HepG2 (cell line): ENCODE measurements at regions not wholly inside any gene's neighbourhood (a gene's known extent, or its start where the extent isn't known, plus 50 kb on each side); places are given as distances from the start of the nearest gene placed in this dataset.

Experiments used
- ATAC-seq: fragments of 200-7000 bp; cut with Tn5 transposase; 3 replicates; pipeline ENCODE4 v1.9.1; 2020; ENCODE audit warnings: mild to moderate bottlenecking, moderate library complexity
- BruUV-seq: library from RNA; stranded (reverse); fragments of 400-500 nt; replicated peaks from 2 replicates; lab custom pipeline; 2021; lab: Mats Ljungman, UMichigan
- CTCF ChIA-PET: fragments of 300-600 bp; formaldehyde crosslinking; extraction: SDS; loops from one replicate; lab custom pipeline; 2021; ENCODE audit warnings: low total read pairs, inconsistent platforms, low intra/inter-chr PET ratio; lab: Yijun Ruan, JAX
- POLR2A ChIA-PET: fragments of 350-600 bp; sonication (Branson Sonifier 250); formaldehyde crosslinking; loops from one replicate; lab custom pipeline; 2020; ENCODE audit warnings: antibody characterized with exemption, inconsistent platforms; lab: Yijun Ruan, JAX
- DNase-seq: peaks from one replicate; pipeline ENCODE4 v3.0.0-alpha.2; 2015; ENCODE audit warnings: low spot score
- FAIRE-seq: peaks from 3 replicates; lab custom pipeline; 2011; peaks lifted over from hg19 to GRCh38; lab: Jason Lieb, UNC
- H2AFZ ChIP-seq: one replicate; pipeline ENCODE4 v1.6.1; 2011; ENCODE audit warnings: low read length, inconsistent platforms
- H3K27ac ChIP-seq: fragments of 300-600 bp; 3 replicates; pipeline ENCODE4 v1.8.0; 2011; ENCODE audit warnings: mixed run types, mild to moderate bottlenecking, mixed read lengths, low read length, inconsistent platforms; ENCODE audit not compliant: insufficient read depth; ENCODE audit errors: extremely low read length
- H3K27me3 ChIP-seq, 2 experiments: fragments of 200-600 bp in 1 of 2; 2 replicates in 1 of 2; 3 replicates in 1 of 2; pipeline versions ENCODE4 v1.6.0 to v1.8.0; 2011; ENCODE audit warnings: low read length in 2 of 2, mild to moderate bottlenecking in 2 of 2, moderate library complexity in 2 of 2, inconsistent platforms in 1 of 2; ENCODE audit not compliant: insufficient read depth in 2 of 2, control insufficient read depth in 1 of 2
- H3K36me3 ChIP-seq, 2 experiments: fragments of 200-600 bp in 1 of 2; replicated peaks in 1 of 2; 2 replicates in 1 of 2; 3 replicates in 1 of 2; pipeline versions ENCODE4 v1.5.1 to v1.8.0; 2011; ENCODE audit warnings: low read length in 2 of 2, inconsistent platforms in 1 of 2; ENCODE audit not compliant: insufficient read depth in 2 of 2, control insufficient read depth in 1 of 2
- H3K4me1 ChIP-seq: 2 replicates; pipeline ENCODE4 v1.5.1; 2012; ENCODE audit warnings: low read length, inconsistent platforms; ENCODE audit not compliant: insufficient read depth
- H3K4me2 ChIP-seq: 2 replicates; pipeline ENCODE4 v1.6.0; 2011; ENCODE audit warnings: low read depth, low read length, inconsistent platforms
- H3K4me3 ChIP-seq, 3 experiments: fragments of 200-600 bp in 1 of 3; sonication (generic), shearing (Covaris generic) in 1 of 3; replicated peaks in 1 of 3; 2 replicates each; pipeline ENCODE4 v1.5.1; 2011 to 2016; ENCODE audit warnings: low read length in 3 of 3, inconsistent platforms in 2 of 3, low read depth in 2 of 3, mild to moderate bottlenecking in 2 of 3, control low read depth in 1 of 3, mixed read lengths in 1 of 3; ENCODE audit not compliant: insufficient read depth in 1 of 3
- H3K79me2 ChIP-seq: one replicate; pipeline ENCODE4 v1.6.1; 2011; ENCODE audit warnings: low read length, inconsistent platforms; ENCODE audit not compliant: insufficient read depth
- H3K9ac ChIP-seq: 2 replicates; pipeline ENCODE4 v1.6.0; 2011; ENCODE audit warnings: mild to moderate bottlenecking, low read depth, low read length, inconsistent platforms; ENCODE audit not compliant: insufficient read depth
- H3K9me3 ChIP-seq: 2 replicates; pipeline ENCODE4 v1.5.1; 2012; ENCODE audit warnings: mild to moderate bottlenecking, low read length
- H4K20me1 ChIP-seq: 2 replicates; pipeline ENCODE4 v1.6.0; 2011; ENCODE audit warnings: inconsistent platforms, mild to moderate bottlenecking, low read length, moderate library complexity; ENCODE audit not compliant: insufficient read depth
- GLI4 ChIP-seq: sonication (generic); formaldehyde crosslinking; IDR thresholded peaks from 2 replicates; pipeline ENCODE4 v1.5.1; 2020; ENCODE audit warnings: missing genetic modification reagents, mild to moderate bottlenecking, moderate library complexity, borderline replicate concordance
- HCFC1 ChIP-seq: fragments of 150-350 bp; IDR thresholded peaks from 2 replicates; pipeline ENCODE4 v1.6.1; 2014; ENCODE audit warnings: low read depth, low read length
- JUND ChIP-seq: sonication (generic); formaldehyde crosslinking; IDR thresholded peaks from 2 replicates; pipeline ENCODE4 v1.8.0; 2022; ENCODE audit warnings: mild to moderate bottlenecking, missing genetic modification reagents
- MED13 ChIP-seq: sonication (generic); formaldehyde crosslinking; IDR thresholded peaks from 2 replicates; pipeline ENCODE4 v1.5.0; 2020; ENCODE audit warnings: missing genetic modification reagents
- MIER3 ChIP-seq: IDR thresholded peaks from 2 replicates; pipeline ENCODE4 v1.6.1; 2016; ENCODE audit warnings: missing compliant biosample characterization, borderline replicate concordance
- TEAD3 ChIP-seq: optimal IDR thresholded peaks from 2 replicates; pipeline ENCODE3; 2016; ENCODE audit warnings: borderline replicate concordance
- ZNF232 ChIP-seq: sonication (generic); formaldehyde crosslinking; IDR thresholded peaks from 2 replicates; pipeline ENCODE4 v1.4.0; 2020; ENCODE audit warnings: missing genetic modification reagents, borderline replicate concordance
- WGBS: methylation state at CpG from one replicate; pipeline ENCODE4 v1.1.6; 2017; ENCODE audit warnings: low lambda C conversion rate; 5-methylcytosine and 5-hydroxymethylcytosine counted together
- in situ Hi-C: cut with HindIII; loops from 2 replicates; pipeline ENCODE4 v1.10.0; 2017; ENCODE audit warnings: low pct_unique_long_range_greater_than_20kb; ENCODE audit not compliant: extremely low pct_ligation_motif_present
- intact Hi-C: fragments of 100-400 bp; cut with micrococcal nuclease; formaldehyde crosslinking; loops from one replicate; pipeline ENCODE4 v1.10.0; 2022; ENCODE audit not compliant: unreplicated experiment
- TF ChIP-seq, protein P1 (sequence below), 2 experiments: fragments of 450-650 bp in 1 of 2; sonication (generic) in 1 of 2; formaldehyde crosslinking in 1 of 2; IDR thresholded peaks; 2 replicates each; pipeline versions ENCODE4 v1.6.1 to v1.8.0; 2016 to 2022; ENCODE audit warnings: antibody characterized with exemption in 1 of 2, mild to moderate bottlenecking in 1 of 2, missing genetic modification reagents in 1 of 2
- TF ChIP-seq, protein P2 (sequence below): sonication (generic); formaldehyde crosslinking; IDR thresholded peaks from 2 replicates; pipeline ENCODE4 v1.5.1; 2020; ENCODE audit warnings: mild to moderate bottlenecking, missing genetic modification reagents, borderline replicate concordance

DNA sequence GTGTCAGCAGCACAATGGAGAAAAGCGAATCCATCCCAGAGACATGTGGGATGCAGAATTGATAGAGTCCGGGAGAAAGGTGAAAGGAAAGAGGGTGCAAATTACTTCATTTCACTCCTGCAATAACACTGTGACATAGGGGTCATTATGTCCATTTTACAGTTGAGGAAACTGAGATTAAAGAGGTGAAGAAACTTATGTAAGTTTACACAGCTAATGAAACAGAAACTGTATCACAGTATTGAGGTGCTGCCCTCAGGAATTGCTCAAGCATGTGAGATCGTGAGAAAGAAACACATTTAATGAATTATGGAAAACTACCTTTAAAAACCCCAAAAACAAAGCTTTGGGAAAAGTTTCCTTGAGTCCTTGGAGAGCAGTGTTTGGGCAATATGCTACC is 103.6 kb upstream of the PFN2 start (continued):
- TF ChIP-seq, protein P1, sequence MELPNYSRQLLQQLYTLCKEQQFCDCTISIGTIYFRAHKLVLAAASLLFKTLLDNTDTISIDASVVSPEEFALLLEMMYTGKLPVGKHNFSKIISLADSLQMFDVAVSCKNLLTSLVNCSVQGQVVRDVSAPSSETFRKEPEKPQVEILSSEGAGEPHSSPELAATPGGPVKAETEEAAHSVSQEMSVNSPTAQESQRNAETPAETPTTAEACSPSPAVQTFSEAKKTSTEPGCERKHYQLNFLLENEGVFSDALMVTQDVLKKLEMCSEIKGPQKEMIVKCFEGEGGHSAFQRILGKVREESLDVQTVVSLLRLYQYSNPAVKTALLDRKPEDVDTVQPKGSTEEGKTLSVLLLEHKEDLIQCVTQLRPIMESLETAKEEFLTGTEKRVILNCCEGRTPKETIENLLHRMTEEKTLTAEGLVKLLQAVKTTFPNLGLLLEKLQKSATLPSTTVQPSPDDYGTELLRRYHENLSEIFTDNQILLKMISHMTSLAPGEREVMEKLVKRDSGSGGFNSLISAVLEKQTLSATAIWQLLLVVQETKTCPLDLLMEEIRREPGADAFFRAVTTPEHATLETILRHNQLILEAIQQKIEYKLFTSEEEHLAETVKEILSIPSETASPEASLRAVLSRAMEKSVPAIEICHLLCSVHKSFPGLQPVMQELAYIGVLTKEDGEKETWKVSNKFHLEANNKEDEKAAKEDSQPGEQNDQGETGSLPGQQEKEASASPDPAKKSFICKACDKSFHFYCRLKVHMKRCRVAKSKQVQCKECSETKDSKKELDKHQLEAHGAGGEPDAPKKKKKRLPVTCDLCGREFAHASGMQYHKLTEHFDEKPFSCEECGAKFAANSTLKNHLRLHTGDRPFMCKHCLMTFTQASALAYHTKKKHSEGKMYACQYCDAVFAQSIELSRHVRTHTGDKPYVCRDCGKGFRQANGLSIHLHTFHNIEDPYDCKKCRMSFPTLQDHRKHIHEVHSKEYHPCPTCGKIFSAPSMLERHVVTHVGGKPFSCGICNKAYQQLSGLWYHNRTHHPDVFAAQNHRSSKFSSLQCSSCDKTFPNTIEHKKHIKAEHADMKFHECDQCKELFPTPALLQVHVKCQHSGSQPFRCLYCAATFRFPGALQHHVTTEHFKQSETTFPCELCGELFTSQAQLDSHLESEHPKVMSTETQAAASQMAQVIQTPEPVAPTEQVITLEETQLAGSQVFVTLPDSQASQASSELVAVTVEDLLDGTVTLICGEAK (IDR thresholded peaks at IDR 0.05), result no peak
- TF ChIP-seq, protein P1 (CRISPR knock-in tag; IDR thresholded peaks at IDR 0.05), result no peak

DNA sequence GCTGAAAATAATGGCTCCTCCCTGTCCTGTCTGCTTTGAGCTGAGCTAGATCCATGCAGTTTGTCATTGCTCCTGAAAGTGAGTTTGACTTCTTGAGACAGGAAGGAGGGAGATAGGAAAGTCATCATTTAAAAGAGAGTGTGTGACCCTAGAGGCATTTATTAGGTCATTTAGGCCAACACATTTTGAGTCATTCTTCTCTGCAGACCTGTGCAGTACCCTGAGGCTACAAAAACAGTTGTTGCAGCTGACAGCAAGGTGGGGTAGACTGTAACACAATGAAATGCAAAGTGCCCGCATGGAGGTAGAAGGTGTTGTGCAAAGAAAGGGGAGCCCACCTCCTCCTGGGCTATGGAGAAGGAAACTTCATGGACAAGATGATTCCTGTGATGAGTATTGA is 102.8 kb upstream of the PFN2 start:
- in situ Hi-C loops, result no loop called here
- peaks cover 1 to 28% of the 10 kb centered on the region in 2 experiments; a peak in 4 of 5 replicates for H3K27me3 ChIP-seq
- H3K4me1 ChIP-seq, result no peaks in the 10 kb centered on the region
- ATAC-seq (no peak), DNase-seq (no peak), FAIRE-seq (no peak)
- H3K79me2 ChIP-seq, result no peaks in the 10 kb centered on the region
- H4K20me1 ChIP-seq, result no peaks in the 10 kb centered on the region
- no TSS peak for BruUV-seq
- H3K9me3 ChIP-seq, result peaks cover 8% of the 10 kb centered on the region; the same call in 1 of the 2 replicates
- WGBS, result 52% methylated on average over 1 of the region's 1 CpG
- no peak overlapping the region for H3K9ac ChIP-seq
- intact Hi-C loops, result no loop called here
- no peaks in the 10 kb centered on the region for H3K36me3 ChIP-seq
- CTCF ChIA-PET, result no interaction called here
- H3K4me2 ChIP-seq, result no peak overlapping the region
- H3K4me3 ChIP-seq, result no peak overlapping the region
- POLR2A ChIA-PET, result no interaction called here
- no peak overlapping the region for H2AFZ ChIP-seq
- H3K27ac ChIP-seq, result no peak overlapping the region
- TF ChIP-seq HCFC1 (no peak), MIER3 (CRISPR knock-in tag) (no peak), GLI4 (no peak), JUND (CRISPR knock-in tag) (no peak), TEAD3 (no peak), MED13 (CRISPR knock-in tag) (no peak), ZNF232 (CRISPR knock-in tag) (no peak)
- TF ChIP-seq, protein P2, sequence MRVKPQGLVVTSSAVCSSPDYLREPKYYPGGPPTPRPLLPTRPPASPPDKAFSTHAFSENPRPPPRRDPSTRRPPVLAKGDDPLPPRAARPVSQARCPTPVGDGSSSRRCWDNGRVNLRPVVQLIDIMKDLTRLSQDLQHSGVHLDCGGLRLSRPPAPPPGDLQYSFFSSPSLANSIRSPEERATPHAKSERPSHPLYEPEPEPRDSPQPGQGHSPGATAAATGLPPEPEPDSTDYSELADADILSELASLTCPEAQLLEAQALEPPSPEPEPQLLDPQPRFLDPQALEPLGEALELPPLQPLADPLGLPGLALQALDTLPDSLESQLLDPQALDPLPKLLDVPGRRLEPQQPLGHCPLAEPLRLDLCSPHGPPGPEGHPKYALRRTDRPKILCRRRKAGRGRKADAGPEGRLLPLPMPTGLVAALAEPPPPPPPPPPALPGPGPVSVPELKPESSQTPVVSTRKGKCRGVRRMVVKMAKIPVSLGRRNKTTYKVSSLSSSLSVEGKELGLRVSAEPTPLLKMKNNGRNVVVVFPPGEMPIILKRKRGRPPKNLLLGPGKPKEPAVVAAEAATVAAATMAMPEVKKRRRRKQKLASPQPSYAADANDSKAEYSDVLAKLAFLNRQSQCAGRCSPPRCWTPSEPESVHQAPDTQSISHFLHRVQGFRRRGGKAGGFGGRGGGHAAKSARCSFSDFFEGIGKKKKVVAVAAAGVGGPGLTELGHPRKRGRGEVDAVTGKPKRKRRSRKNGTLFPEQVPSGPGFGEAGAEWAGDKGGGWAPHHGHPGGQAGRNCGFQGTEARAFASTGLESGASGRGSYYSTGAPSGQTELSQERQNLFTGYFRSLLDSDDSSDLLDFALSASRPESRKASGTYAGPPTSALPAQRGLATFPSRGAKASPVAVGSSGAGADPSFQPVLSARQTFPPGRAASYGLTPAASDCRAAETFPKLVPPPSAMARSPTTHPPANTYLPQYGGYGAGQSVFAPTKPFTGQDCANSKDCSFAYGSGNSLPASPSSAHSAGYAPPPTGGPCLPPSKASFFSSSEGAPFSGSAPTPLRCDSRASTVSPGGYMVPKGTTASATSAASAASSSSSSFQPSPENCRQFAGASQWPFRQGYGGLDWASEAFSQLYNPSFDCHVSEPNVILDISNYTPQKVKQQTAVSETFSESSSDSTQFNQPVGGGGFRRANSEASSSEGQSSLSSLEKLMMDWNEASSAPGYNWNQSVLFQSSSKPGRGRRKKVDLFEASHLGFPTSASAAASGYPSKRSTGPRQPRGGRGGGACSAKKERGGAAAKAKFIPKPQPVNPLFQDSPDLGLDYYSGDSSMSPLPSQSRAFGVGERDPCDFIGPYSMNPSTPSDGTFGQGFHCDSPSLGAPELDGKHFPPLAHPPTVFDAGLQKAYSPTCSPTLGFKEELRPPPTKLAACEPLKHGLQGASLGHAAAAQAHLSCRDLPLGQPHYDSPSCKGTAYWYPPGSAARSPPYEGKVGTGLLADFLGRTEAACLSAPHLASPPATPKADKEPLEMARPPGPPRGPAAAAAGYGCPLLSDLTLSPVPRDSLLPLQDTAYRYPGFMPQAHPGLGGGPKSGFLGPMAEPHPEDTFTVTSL (CRISPR knock-in tag), result no peak
